HG03175 (cell line): ENCODE measurements at regions not wholly inside any gene's neighbourhood (a gene's known extent, or its start where the extent isn't known, plus 50 kb on each side); places are given as distances from the start of the nearest gene placed in this dataset.
"Not testable (repeated sequence)": the region's sequence is repeated elsewhere in the genome, so short reads cannot be mapped to it uniquely, and the experiment has no call there.

ENCODE experiments used
- ATAC-seq: cut with Tn5 transposase; IDR thresholded peaks from one replicate; pipeline ENCODE4 v1.9.1; 2021; ENCODE audit warnings: mild to moderate bottlenecking, moderate library complexity; ENCODE audit not compliant: unreplicated experiment

DNA sequence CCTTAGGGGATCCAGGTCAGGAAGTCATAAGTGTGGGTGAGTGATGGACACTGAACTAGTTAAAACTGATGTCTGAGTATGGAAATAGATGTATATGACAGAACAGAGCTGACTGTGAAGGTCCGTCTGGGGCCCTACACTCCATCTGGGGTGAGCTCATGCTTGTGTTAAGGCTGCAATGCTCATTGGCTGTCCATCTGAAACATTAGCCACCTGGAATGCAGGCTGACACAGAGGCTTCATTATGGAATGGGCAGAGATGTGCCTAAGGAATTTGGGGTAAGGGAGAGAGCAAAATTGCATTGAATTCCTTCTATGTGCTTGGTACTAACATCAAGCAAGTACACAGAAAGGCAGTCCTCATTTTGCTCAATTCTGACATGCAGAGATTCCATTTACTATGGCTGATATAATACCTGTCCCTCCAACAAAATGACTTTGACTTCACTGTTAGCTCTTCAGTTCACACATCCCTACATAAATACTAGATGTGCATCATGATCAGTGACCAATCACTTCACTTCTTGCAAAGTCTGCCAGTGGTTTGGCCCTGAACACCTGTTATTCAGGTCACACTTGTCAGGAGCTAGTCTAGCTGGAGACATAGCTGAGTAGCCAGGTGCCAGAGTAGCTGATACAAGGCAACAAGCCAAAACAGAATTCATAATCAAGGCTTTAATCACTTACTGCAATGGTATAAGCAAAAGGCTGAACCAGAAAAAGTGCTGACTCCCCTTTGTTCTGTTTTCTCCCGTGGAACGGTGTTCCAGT lies 128.9 kb upstream of the VWC2 start:
- ATAC-seq = no peak

DNA sequence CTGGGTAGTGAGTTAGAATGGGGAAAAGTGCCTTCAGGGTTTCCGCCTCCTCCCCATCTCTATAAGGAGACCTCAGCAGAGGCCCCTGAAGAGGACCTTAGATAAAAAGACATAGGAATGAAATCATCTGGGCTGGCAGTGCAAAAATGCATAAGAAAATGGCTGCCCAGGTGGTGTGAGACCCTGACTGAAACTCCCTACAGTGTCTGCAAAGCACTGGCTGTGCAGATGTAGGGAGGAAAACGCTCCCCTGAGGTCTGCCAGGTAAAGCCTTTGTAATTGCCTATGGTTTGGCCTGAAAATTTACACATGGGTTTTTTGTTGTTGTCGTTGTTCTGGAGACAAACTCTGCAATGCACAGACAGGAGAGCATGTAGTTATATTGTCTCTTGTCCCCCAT lies 128.1 kb upstream of the VWC2 start:
- ATAC-seq = no peak

DNA sequence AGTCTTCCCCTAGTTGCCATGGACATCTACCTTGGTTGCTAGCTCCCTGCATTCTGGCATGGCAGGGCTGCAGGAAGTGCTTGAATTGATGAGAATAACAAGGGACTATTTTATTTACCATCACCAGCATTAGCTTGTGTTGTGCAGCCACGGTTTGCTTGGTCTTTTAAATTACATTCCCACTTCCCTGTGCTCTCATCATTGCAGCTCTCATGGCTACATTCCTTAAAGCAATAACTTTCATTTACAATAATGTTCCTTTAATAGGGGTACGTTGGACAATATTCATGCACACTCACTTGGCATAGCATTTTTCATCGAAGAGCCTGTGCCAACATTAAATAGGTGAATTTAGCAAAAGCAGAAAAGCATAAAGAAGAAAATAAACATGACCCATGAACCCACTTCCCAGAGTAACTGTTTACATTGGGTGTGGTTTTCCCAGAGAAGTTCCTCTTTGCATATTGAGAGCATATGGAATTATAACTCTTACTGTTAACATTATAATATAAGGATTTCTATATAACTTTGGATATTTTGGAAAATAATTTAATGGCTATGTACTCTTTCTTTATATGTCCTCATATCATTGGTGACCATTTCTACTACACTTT lies 113.2 kb upstream of the VWC2 start:
- no peak for ATAC-seq

DNA sequence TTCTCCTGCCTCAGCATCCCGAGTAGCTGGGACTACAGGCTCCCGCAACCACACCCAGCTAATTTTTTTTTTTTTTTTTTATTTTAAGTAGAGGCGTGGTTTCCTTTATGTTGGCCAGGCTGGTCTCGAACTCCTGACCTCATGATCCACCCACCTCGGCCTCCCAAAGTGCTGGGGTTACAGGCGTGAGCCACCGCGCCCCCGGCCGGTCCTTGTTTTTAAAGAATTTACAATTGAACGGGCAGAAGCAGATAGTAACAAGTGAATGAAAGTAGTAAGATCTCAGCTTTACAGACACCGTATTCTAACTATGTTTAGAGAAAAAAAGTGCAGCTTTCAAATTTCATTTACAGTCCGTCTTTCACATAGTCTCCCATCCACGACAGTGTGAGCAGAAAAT lies 112.5 kb upstream of the VWC2 start:
- no peak for ATAC-seq

- not testable (repeated sequence) for ATAC-seq
Observed at GRCh38 chr7:49665963-49666362, 107.5 kb upstream of the VWC2 start.

DNA sequence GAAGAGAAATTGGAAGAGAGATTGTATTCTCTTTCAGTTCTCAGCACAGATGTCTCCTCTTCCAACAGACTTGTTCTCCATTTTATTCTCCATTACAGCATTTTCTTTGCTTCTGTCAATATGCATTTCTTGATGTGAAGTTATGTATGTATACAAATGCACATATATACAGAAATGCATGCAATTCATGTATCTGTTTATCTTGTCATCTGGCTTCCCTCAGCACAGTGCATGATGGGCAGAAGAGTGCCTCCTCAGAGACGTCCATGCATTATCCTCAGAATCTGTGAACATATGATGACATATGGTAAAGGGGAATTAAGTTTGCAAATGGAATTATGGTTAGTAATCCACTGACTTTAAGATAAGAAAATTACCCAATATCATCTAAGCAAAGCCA lies 106.7 kb upstream of the VWC2 start:
- no peak for ATAC-seq

- ATAC-seq = no peak
Observed at GRCh38 chr7:49669285-49669684, 104.2 kb upstream of the VWC2 start.

DNA sequence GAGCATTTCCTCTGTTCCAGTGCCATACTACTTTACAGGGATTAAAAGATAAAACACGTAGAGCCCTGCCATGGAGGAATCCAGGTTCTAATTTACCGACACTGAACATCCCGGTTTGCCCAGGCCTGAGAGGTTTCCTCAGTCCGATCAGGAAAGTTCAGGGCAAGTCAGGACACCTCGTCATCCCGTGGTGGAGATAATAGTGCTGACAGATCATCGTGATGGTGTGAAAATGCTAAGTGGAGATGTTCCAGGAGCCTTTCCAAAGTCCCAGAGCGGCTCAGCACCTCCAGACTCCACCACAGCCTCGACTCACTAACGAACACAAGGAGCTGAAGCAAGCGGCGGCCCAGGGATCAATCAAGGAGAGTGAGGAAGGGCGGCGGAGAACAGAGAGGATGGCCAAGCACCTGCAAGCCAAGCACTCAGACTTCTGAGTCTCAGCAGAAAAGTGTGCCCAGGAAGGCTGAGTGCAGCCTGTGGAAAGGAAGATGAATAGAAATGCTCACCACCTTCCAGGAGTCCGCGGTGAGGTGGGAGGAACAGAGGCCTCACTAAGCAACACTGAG lies 103.7 kb upstream of the VWC2 start:
- ATAC-seq = no peak

GRCh38 chr7:49670991-49671390 lies 102.4 kb upstream of the VWC2 start:
- no peak for ATAC-seq

- ATAC-seq = no peak
Observed at GRCh38 chr7:49692516-49692915, 80.9 kb upstream of the VWC2 start.

DNA sequence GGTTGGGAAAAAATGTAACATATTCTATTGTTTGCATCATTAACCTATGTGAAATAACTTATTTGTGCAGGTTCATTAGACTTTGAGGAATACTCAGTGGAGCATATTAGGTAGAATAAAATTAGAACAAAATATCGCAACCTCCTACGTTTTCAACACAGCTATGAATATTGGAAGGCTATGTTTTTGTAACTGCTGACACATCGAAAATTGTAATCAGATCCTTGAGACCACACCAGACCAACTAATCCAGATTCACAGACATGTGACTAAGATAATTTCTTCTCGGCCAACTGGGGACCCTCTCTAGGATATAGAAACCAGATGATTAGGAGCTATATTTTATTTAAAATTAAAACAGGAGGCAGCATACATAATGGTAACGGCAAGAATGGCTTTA lies 77.5 kb upstream of the VWC2 start:
- no peak for ATAC-seq

GRCh38 chr7:49700841-49701240 lies 72.6 kb upstream of the VWC2 start:
- no peak for ATAC-seq

GRCh38 chr7:49702099-49702498 lies 71.3 kb upstream of the VWC2 start:
- ATAC-seq = no peak

GRCh38 chr7:49703337-49703736 lies 70.1 kb upstream of the VWC2 start:
- no peak for ATAC-seq

- ATAC-seq = no peak
Observed at GRCh38 chr7:49703881-49704280, 69.6 kb upstream of the VWC2 start.

DNA sequence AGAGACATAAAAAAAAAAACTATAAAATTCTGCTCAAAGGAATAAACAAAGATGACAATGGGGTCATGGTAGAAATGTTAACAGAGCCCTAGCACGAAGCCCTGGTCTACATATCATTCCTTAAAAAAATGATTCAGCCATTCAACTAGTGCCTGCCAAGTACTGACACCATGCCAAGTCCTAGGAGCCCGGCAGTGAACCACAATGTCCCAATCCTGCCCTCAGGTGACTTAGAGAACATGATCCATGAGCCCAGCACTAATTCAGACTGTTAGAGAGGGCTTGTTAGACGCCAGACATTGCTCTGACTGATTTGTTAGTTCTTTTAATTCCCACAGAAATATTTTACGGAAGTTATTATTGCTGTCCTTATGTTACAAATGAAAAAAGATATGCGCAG lies 67.3 kb upstream of the VWC2 start:
- no peak for ATAC-seq

- no peak for ATAC-seq
Observed at GRCh38 chr7:49707891-49708290, 65.5 kb upstream of the VWC2 start.

GRCh38 chr7:49708590-49708989 lies 64.8 kb upstream of the VWC2 start:
- ATAC-seq = no peak

GRCh38 chr7:49711072-49711723 lies 62.2 kb upstream of the VWC2 start:
- not testable (repeated sequence) for ATAC-seq

- ATAC-seq = no peak
Observed at GRCh38 chr7:49714182-49714581, 59.3 kb upstream of the VWC2 start.

DNA sequence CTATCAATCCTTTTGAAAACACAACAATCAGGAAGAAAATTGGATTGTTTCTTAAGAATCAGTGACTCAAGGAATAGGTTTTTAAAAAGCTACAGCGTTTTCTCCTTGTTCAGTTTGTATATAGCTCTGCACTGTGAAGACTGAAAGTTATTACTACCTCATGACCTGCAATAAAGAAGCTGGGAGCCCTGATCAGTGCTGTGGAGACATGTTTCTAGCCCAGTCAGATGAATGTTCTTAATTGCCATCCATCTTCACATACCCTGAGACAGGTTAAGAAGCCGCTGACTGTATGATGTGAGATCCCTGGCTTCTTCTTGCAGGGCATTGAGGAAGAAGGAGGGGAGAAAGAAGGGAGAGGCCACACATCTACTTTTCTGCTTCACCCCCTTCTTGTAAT lies 58.0 kb upstream of the VWC2 start:
- ATAC-seq = no peak

DNA sequence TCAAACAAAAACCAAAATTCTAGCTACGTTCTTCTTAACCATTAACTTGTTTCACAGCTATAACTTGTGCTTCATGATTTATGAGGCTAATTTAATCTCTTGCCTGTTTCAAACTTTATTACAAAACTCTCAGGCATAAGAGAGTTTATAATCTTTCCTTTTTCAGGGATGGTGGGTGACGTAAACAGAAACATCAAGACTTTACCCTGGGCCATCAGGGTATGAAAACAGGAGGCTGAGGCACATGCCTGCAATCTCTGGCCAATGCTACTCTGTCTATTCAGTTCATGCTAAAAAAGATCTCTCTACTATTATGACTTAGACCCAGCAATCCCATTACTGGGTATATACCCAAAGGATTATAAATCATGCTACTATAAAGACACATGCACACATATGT lies 55.9 kb upstream of the VWC2 start:
- no peak for ATAC-seq
